ENCODE measurements at regions not wholly inside any gene's neighbourhood (a gene's known extent, or its start where the extent isn't known, plus 50 kb on each side); places are given as distances from the start of the nearest gene placed in this dataset.

GRCh38 chr10:20948686-20949327, 51.7 kb upstream of the NEBL start:
- no peaks in the 10 kb centered on the region for H3K9me1 ChIP-seq (ENCODE audit: control insufficient read depth, extremely low read depth, insufficient read depth, low read length)
- no peak overlapping the region for H3K4me2 ChIP-seq (ENCODE audit: control insufficient read depth, extremely low read depth, insufficient read depth, low read depth, low read length)
- H3K27ac ChIP-seq (ENCODE audit: control insufficient read depth, insufficient read depth, low read length) = no peak overlapping the region
- DNase-seq (ENCODE audit: low read depth, low spot score) (no peak), FAIRE-seq (no peak)
- H3K4me1 ChIP-seq (ENCODE audit: control insufficient read depth, extremely low read depth, insufficient read depth, low read length) = no peaks in the 10 kb centered on the region
- no peaks in the 10 kb centered on the region for H3K27me3 ChIP-seq (ENCODE audit: control insufficient read depth, extremely low read depth, insufficient read depth, low read length)
- H3K9me3 ChIP-seq (ENCODE audit: control insufficient read depth, low read depth, low read length) = no peaks in the 10 kb centered on the region
- no peak overlapping the region for H3K4me3 ChIP-seq (ENCODE audit: control insufficient read depth in 2 of 3, extremely low read depth in 1 of 3, insufficient read depth in 2 of 3, low read depth in 1 of 3, low read length in 3 of 3)
- H2AFZ ChIP-seq (ENCODE audit: control insufficient read depth, low read length) = no peak overlapping the region
- no peaks in the 10 kb centered on the region for H4K20me1 ChIP-seq (ENCODE audit: control insufficient read depth, extremely low read depth, insufficient read depth, low read length)
- no peak overlapping the region for H3K9ac ChIP-seq (ENCODE audit: control insufficient read depth, extremely low read depth, insufficient read depth, low read length)
- no peak for TF ChIP-seq EZH2 (IDR thresholded peaks at IDR 0.05; ENCODE audit: low read length)
- no peak for TF ChIP-seq CTCF (optimal IDR thresholded peaks at IDR 0.05 in 1 of 3, IDR thresholded peaks at IDR 0.05 in 1 of 3, conservative IDR thresholded peaks at IDR 0.05 in 1 of 3; ENCODE audit: extremely low read depth in 1 of 3, insufficient read depth in 2 of 3, low read length in 3 of 3)
- H3K79me2 ChIP-seq (ENCODE audit: control insufficient read depth, insufficient read depth, low read length) = no peaks in the 10 kb centered on the region
- dilution Hi-C loops (cut with MboI; ENCODE audit: extremely low pct_ligation_motif_present, low sequenced_read_pairs) = no loop called here
- H3K36me3 ChIP-seq (ENCODE audit: control insufficient read depth in 2 of 2, extremely low read depth in 1 of 2, insufficient read depth in 2 of 2, low read length in 2 of 2) = no peaks in the 10 kb centered on the region

Small RNA genes lying in the stretch of these regions (small RNA-seq; reads per million reads assigned to genes)
- 0 reads per million in 3 experiments for gene AL158209.2 (ENCODE audit: insufficient read length in 3 of 3, low read depth in 3 of 3, low replicate concordance in 1 of 3)
- gene RF00017 (ENCODE audit: insufficient read length in 3 of 3, low read depth in 3 of 3, low replicate concordance in 1 of 3) = 0 reads per million in 3 experiments
- gene RNU6-15P (ENCODE audit: insufficient read length in 3 of 3, low read depth in 3 of 3, low replicate concordance in 1 of 3) = 0 reads per million in 3 experiments

Data from keratinocyte (primary cell).